GM21360 (cell line): ENCODE measurements at regions not wholly inside any gene's neighbourhood (a gene's known extent, or its start where the extent isn't known, plus 50 kb on each side); places are given as distances from the start of the nearest gene placed in this dataset.
"Not testable (repeated sequence)": the region's sequence is repeated elsewhere in the genome, so short reads cannot be mapped to it uniquely, and the experiment has no call there.

Source experiments
- ATAC-seq: cut with Tn5 transposase; IDR thresholded peaks from one replicate; pipeline ENCODE4 v1.9.1; 2021; ENCODE audit warnings: mild to moderate bottlenecking, moderate library complexity; ENCODE audit not compliant: unreplicated experiment

GRCh38 chr13:61215601-61216000, 200.0 kb downstream of the PCDH20 start:
- ATAC-seq = no peak

- no peak for ATAC-seq
These were observed 200.5 kb downstream of the PCDH20 start for GRCh38 chr13:61215116-61215515.

GRCh38 chr13:61214551-61214950, 201.1 kb downstream of the PCDH20 start:
- ATAC-seq = no peak

GRCh38 chr13:61205898-61206297, 209.8 kb downstream of the PCDH20 start:
- not testable (repeated sequence) for ATAC-seq

- ATAC-seq = no peak
These were observed 211.6 kb downstream of the PCDH20 start for GRCh38 chr13:61204025-61204424.

GRCh38 chr13:61202042-61202441, 213.6 kb downstream of the PCDH20 start:
- no peak for ATAC-seq

- ATAC-seq = no peak
These were observed 222.8 kb downstream of the PCDH20 start for GRCh38 chr13:61192826-61193225.

- ATAC-seq = no peak
These were observed 227.6 kb downstream of the PCDH20 start for GRCh38 chr13:61188057-61188456.

- no peak for ATAC-seq
These were observed 228.2 kb downstream of the PCDH20 start for GRCh38 chr13:61187471-61187870.

GRCh38 chr13:61183670-61184069, 232.0 kb downstream of the PCDH20 start:
- no peak for ATAC-seq

- ATAC-seq = no peak
These were observed 235.4 kb downstream of the PCDH20 start for GRCh38 chr13:61180234-61180633.

- ATAC-seq = no peak
These were observed 235.9 kb downstream of the PCDH20 start for GRCh38 chr13:61179741-61180140.

GRCh38 chr13:61170856-61171255, 244.8 kb downstream of the PCDH20 start:
- ATAC-seq = no peak

GRCh38 chr13:61162636-61163035, 253.0 kb downstream of the PCDH20 start:
- no peak for ATAC-seq

GRCh38 chr13:61162106-61162505, 253.5 kb downstream of the PCDH20 start:
- ATAC-seq = no peak

- no peak for ATAC-seq
These were observed 258.9 kb downstream of the PCDH20 start for GRCh38 chr13:61156753-61157152.

- no peak for ATAC-seq
These were observed 264.6 kb downstream of the PCDH20 start for GRCh38 chr13:61151062-61151461.

- no peak for ATAC-seq
These were observed 266.3 kb downstream of the PCDH20 start for GRCh38 chr13:61149331-61149730.

- ATAC-seq = no peak
These were observed 266.8 kb downstream of the PCDH20 start for GRCh38 chr13:61148691-61149315.

GRCh38 chr13:61148211-61148610, 267.4 kb downstream of the PCDH20 start:
- no peak for ATAC-seq

- no peak for ATAC-seq
These were observed 269.1 kb downstream of the PCDH20 start for GRCh38 chr13:61146571-61146970.

- ATAC-seq = no peak
These were observed 269.5 kb downstream of the PCDH20 start for GRCh38 chr13:61146158-61146557.
